Activated CD4-positive, alpha-beta T cell treated with anti-CD3 and anti-CD28 coated beads, Interleukin-2, amount 50 U/mL, for 16 hours (primary cell): ENCODE measurements at regions not wholly inside any gene's neighbourhood (a gene's known extent, or its start where the extent isn't known, plus 50 kb on each side); places are given as distances from the start of the nearest gene placed in this dataset.

Experiments
- DNase-seq: peaks from one replicate; pipeline ENCODE4 v3.0.0-alpha.2; 2020

DNA sequence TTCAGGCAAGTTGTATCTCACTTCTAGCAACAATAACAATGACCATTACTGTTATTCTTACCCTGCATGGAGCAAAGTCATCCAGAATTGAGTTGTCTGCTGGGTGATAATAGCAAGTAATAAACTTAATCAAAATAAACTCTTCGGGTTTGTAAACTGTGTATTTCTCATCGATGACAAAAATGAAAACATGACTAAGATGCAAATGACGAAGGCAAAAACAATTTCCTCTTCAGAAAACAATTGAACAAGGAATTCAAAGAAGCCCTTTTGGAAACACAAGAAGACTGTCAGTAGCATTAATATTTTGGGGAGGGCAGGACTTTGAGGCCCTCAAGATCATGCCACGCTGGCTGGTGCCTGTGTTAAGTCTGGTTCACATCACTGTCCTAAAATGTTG lies 232.0 kb downstream of the BTG1 start:
- no peak for DNase-seq

GRCh38 chr12:91913124-91913523 lies 232.5 kb downstream of the BTG1 start:
- DNase-seq = no peak

- no peak for DNase-seq
Measured at GRCh38 chr12:91912178-91912577, 233.5 kb downstream of the BTG1 start.

DNA sequence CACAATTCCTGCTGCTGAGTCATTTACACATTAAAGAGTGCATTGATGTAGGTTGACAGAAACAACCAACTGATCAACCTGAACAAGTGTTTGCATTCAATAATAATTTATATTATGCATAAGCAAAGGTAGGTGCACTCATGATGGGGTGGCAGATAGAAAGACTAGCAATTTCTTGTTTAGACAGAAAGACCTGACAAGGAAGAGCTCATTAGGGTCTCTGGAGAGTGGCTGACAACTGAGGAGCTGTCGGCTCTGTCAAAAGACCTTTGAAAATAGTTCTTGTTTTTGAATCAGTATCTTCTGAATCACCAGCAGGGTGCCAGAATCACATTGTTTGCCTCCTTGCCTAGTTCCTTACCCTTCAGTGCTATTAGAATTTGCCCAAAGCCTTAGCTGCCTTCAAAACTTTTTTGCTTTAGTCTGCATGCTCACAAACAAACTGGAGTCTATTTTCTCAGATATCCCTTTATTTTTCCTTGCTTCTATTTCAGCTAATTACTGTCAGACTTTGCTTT lies 234.7 kb downstream of the BTG1 start:
- no peak for DNase-seq

DNA sequence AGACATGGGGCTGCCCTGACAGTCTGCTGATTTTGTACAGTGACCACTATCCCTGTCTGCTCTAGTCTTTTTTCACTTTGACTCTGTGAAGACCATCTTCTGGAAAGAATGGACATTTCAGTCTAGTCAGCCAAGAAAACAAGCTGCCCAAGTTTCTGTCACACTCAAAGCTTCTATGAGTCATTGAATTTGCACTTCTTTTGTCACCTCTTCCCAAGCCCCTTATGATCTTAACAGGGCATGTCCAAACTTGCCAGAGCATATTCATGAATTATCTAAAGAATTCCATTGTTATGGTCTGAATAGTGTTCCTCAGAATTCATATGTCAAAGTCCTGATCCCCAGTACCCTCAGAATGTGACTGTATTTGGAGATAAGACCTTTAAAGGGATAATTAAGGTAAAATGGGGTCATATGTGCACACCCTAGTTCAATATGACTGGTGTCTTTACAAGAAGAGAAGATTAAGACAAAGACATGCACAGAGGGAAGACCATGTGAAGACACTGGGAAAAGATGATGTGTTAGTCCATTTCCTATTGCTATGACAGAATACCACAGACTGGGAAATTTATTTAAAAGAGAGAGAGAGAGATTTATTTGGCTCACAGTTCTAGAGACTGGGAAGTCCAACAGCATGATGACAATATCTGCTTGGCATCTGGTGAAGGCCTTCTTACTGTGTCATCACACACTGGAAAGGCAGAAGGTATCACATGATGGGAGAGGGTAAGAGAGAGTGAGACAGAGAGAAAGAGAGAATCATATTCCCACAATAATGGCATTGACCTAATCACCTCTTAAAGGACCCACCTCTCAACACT lies 242.6 kb downstream of the BTG1 start:
- no peak for DNase-seq

DNA sequence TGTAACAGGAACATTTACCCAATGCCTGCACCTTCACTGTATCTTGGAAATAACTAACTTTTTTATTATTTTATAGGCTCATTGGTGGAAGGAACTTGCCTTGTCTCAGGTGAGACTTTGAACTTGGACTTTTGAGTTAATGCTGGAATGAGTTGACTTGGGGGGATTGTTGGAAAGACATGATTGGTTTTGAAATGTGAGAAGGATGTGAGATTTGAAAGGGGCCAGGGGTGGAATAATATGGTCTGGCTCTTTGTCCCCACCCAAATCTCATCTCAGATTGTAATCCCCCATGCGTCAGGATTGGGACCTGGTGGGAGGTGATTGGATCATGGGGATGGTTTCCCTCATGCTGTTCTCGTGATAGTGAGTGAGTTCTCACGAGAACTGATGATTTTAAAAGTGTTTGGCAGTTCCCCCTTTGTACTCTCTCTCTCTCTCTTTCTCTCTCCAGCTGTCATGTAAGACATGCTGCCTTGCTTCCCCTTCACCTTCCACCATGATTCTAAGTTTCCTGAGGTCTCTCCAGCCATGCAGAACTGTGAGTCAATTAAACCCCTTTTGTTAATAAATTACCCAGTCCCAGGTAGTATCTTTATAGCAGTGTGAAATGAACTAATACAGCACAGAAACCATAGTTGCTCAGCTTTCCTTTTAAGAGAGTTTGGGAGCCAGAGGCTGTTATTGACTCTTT lies 244.1 kb downstream of the BTG1 start:
- DNase-seq = no peak

DNA sequence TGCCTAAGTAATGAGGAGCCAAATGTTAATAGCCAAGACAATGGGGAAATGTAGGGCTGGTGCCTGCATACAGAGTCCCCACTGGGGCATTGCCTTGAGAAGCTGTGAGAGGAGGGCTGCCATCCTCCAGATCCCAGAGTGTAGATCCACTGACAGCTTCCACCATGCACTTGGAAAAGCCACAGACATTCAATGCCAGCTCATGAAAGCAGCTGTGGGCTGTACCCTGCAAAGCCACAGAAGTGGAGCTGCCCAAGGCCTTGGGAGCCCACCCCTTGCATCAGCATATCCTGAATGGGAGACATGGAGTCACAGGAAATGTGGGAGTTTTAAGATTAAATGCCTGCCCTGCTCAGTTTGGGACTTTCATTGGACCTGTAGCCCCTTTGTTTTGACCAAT lies 244.7 kb downstream of the BTG1 start:
- no peak for DNase-seq

DNA sequence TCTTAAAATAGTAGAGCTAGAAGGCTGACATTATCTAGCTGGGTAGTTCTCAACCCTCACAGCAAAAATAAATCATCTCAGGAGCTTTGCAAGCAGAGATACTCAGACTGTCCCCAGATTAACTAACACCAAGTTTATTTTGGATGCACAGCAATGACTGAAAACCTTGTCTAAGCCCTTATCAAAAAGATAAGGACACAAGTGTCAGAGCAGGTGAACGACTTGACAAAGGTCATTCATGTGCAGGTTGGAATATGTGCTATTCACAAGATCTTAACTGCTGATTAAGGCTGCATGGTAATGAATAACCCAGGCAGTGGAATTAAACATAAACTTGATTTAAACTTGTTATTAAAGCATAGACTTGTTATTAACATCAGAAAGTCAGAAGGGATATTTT lies 246.6 kb downstream of the BTG1 start:
- DNase-seq = no peak

GRCh38 chr12:91897025-91897515 lies 248.6 kb downstream of the BTG1 start:
- DNase-seq = no peak

DNA sequence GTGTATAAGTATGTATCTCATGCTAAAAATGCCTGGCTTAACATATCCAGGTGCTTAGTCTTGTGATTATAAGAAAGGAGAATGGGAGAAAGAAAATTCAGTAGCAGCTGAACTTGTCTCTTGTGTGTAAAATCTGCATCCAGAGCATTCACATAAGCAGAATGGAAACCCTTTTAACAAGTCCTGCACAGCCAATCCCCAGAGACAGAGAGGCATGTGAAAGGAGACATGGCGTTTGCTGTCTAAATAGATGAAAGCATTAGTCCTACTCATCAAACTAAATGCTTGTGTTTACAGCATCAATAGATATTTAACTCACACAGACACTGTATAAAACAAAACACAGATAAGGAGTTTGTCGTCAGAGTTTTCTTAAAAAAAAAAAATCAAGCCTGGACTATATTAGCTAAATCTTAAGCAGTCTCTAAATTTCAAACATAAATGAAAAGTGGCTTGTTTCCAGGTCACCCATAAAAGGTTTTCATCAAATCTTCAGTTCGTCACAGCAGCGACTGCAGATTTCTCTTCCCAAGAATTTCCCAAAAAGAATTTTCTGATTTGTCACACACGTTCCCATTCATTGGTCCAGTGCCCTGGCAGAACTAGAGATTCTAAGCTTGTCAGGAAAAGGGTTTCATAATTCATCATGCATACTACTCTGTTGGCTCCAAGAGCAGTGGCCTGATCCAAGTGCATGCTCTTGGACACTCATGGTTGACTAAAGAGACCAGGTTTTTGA lies 249.2 kb downstream of the BTG1 start:
- DNase-seq = no peak

DNA sequence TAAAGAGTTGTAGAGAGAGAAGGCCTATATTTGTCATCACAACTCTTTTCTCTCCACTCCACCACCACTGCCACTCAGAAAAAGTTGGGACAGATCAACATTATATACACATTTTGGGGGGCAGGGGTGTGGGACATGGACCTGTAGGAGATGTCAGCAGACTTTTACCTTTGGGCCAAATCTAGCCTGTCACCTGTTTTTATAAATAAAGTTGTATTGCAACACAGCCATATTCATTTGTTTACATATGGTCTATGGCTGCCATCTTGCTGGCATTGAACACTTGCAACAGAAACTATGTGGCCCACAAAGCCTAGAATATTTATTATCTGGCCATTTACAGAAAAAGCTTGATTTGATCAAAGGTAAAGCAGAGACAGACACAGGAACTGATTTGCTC lies 250.7 kb downstream of the BTG1 start:
- no peak for DNase-seq

- no peak for DNase-seq
Measured at GRCh38 chr12:91893476-91893875, 252.2 kb downstream of the BTG1 start.

DNA sequence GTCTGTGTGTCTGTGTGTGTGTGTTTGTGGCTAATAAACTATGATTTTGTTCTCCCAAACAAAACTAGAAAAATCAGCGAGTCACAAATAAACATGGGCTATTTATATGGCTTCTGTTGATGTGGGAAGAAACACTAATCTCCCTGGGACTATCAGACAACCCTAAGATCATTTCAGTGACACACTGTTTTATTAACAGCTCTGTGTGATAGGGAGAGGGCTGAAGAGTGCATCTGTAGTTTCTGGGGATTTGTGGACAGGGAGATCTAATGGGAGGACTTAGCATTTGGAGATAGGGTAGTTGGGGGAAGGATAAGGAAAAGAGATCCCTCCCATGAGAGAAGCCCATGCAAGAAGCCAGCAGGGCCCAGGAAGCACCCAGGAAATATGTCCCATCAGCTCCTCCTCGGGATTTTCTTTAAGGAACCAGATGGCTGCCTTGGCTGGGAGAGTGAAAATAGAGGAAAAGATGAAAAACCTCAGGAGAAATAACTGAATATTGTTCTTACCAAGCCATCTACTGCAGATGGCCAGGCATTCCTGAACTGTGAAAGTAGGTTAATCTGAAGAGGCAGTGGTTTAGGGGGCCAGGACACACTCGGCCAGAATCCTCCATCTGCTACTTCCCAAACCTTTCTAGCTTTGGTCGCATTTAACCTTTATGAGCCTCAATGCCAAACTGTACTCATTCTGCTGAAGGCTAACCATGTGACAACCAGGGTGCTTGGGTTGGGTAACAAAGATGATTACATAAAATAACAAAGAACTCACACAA lies 253.4 kb downstream of the BTG1 start:
- DNase-seq = no peak

DNA sequence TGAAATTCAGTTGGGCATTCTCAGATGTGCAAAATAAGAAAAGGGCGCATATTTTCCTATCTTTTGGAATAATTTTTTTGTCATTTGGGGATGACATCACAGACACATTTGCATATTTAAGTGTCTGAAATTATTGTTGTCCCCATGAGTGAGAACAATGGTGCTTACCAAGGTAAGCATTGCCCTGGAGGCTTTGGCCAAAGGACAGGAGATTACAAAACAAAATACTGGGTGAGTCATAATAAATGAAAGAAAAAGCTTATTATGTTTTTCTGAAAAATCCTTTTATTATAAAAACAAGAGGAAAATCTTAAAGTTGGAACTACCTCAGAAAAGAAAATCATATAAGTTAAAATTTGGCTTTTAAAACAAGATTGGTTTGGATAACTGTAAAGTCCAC lies 254.9 kb downstream of the BTG1 start:
- no peak for DNase-seq

GRCh38 chr12:91889910-91890309 lies 255.7 kb downstream of the BTG1 start:
- DNase-seq = no peak

GRCh38 chr12:91889059-91889458 lies 256.6 kb downstream of the BTG1 start:
- DNase-seq = no peak

GRCh38 chr12:91887957-91888356 lies 257.7 kb downstream of the BTG1 start:
- no peak for DNase-seq

- DNase-seq = no peak
Measured at GRCh38 chr12:91885851-91886731, 259.6 kb downstream of the BTG1 start.

- no peak for DNase-seq
Measured at GRCh38 chr12:91884230-91884629, 261.4 kb downstream of the BTG1 start.

GRCh38 chr12:91883811-91884210 lies 261.8 kb downstream of the BTG1 start:
- no peak for DNase-seq

GRCh38 chr12:91882910-91883309 lies 262.7 kb downstream of the BTG1 start:
- no peak for DNase-seq

DNA sequence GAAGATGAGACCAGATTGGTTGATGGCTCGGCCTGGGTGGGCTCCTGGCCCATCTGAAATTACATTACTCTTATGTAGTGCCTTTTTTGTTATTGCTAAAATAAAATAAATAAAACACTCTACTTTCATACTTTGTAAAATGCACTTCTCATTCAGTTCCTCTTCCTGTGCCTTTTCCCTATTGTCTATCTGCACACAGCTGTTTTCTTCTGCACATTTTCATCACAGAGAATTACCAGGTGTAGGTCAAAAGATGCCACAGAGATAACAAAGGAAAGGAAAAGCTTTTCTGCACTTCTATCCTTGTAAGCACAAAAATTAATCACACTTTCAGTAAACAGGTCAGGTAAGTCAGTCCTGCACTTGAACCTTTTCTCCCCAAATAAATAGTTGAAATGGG lies 265.1 kb downstream of the BTG1 start:
- no peak for DNase-seq
